Activated CD8-positive, alpha-beta memory T cell treated with anti-CD3 and anti-CD28 coated beads, Interleukin-2, amount 50 U/mL, for 1 hour (primary cell): ENCODE measurements at regions not wholly inside any gene's neighbourhood (a gene's known extent, or its start where the extent isn't known, plus 50 kb on each side); places are given as distances from the start of the nearest gene placed in this dataset.

Experiments used
- DNase-seq: peaks from one replicate; pipeline ENCODE4 v3.0.0-alpha.2; 2020; ENCODE audit errors: extremely low read depth

DNA sequence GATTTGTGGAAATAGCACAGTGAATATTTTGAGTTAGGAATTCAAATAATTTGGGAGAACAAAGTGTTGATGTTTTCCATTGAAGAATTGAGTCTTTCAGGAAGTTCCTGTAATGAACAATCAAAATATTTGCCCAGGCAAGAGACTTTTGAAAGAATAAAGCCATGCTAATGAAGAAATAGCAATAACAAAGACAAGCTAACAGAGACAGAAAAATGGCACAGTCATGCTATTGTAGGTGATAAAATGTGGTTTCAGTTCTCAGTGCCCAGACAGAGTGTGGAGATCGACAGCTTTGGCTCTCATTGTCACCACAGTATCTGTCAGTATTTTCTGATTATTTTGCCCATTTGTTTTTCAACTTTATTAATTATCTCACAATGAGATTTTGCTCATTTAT is 490.8 kb upstream of the PIK3C3 start:
- DNase-seq = no peak

DNA sequence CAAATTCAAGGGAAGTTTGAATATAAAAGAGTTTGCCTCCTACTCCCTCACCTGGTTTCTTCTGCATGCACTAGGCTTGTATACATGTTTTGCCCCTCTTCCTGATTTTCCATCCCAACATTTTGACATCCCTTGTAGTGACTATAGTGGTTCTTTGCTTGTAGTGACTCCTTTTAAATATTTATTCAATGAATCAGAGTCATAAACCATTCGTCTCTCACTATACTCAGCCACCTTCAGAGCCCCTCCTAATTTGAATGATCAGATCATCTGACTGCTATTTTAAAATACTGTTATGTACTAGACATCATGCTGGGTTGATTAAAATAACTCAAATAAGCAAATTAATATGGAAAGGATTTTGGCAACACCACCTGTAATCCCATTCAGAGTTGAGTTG is 492.1 kb upstream of the PIK3C3 start:
- no peak for DNase-seq

DNA sequence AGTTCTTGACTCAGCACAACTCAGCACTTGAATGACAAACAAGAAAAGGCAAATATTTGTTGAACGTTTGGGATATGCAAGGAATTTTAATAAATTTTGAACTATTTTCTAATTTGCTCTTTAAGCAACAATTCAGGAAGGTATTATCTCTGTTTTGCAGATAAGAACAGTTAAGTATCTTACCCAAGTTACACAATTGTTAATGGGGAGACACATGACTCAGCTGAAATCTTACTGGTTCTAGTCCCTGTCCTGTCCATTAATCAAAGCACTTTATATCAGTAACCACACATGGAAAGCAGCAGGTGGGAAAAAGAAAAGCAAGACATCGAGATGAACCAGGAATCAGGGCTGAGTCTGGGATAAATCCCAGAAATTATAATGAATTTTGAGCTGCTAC is 493.9 kb upstream of the PIK3C3 start:
- no peak for DNase-seq

DNA sequence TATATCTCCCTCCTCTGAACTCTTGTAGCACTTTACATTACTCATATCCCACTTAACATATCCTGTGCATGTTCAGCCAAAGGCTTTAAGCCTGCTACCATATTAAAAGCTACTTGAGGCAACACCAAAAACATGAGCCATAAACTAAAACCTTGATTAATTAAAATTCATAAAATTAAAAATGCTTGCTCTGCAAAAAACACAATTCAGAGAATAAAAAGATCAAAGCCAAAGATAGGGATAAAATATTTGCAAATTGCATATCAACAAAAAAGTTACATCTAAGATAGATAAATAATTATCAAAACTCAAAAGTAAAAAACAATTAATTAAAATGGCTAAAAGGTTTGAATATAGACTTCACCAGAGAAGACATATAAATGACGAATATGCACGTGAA is 495.4 kb upstream of the PIK3C3 start:
- no peak for DNase-seq

DNA sequence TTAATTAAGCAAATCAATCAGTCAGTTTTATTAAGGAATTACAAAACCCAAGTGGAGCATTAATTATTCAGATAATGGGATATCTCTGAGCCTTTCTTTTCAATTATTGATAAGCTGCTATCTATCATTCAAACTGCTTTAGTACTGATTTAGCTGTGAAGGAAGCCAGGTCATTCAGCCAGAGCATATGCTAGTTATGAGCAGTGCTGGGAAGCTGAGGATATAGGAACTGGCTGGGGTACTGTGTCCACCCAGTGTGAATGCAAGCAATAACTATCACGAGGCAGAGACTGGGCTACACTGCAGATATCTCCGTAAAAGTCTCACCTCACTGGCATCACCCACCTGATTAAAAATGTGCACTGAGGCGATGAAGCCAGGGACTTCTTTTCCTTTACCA is 496.7 kb upstream of the PIK3C3 start:
- no peak for DNase-seq

DNA sequence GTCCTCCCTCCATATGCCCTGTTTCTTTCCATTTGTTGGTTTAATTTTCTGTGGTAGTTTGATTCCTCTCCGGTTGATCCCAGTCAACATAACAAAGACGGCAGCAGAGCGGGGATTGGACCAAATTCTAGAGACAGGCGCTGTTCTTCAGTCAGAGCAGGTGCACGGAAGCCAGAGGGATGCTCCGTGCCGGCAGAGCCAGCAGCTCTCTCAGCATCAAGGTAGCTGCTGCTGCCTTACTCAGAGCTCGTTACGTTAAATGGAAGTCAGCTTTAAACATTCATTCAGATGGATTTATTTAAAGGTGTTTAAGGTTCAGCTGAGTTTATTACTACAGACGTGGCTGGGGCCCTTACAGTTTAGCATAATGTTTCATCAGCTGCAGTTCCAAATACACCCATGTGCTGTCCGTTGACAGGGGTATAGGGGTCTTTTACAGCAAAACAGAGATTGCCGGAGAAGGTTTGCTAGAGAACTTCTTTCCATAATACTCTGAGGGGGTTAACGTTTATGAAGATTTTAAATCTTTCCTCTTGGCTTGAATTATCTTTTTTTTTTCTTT is 497.2 kb upstream of the PIK3C3 start:
- no peak for DNase-seq

DNA sequence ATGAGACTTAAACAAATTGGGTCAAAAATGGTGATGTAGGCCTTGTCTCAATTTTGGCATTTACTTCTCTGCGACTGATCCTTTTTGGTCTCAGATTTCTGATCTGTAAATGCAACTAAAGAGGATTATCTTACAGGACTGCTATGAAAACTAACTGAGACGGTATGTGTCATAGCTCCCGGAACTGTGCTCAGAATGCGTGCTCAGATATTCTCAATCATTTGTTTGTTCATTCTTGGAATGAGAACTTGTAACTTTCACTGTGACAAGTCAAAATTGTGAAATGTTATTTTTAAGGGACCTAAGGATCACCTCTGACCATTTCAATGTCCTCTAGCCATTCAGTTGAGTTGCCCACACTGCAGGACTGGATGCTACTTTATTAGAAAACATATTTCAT is 498.2 kb upstream of the PIK3C3 start:
- no peak for DNase-seq

DNA sequence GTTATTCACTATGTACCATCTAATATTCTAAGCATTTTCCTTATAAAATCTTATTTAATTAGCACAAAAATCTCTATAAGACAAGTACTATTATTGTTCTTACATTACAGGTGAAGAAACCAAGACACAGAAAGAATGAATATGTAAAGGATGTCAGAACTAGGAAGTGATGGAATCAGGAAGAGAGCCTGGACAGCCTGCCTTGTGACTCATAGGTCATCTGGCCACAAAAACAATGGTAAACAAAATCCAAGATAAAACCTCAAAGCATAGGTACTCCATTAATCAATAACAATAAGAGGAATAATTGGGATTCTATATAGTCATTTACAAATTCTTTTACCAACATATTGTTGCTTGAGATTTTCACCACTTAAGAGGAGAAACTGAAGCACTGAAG is 505.4 kb upstream of the PIK3C3 start:
- no peak for DNase-seq

DNA sequence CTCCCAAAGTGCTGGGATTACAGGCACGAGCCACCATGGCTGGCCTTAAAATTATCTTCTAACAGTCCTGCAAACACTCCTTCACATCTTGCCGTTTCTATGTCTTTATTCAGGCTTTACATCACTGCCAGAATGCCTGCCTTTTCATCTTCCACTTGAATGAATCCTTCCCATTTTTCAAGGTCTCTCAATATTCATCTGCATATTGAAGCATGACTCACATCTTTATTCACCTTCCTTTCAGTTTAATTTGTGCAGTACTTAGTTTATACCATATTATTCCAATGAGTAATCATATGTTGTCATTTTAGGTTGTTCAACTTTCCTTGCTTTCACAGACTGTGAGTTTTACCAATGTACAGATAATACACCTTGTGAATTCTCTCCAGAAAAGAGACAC is 510.1 kb upstream of the PIK3C3 start:
- DNase-seq = no peak

DNA sequence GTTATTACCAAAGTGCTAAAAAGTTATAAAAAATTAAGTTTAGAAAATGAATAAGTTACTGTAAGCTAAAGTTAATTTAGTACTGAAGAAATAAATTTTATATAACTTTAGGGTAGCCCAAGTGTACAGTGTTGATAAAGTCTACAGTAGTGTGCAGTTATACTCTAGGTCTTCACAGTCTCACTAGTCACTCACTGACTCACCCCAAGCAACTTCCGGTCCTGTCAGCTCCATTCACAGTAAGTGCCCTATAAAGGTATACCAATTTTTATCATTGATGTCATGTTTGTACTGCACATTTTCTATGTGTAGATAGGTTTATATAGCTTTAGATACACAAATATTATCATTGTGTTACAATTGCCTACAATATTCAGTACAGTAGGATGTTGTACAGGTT is 518.3 kb upstream of the PIK3C3 start:
- no peak for DNase-seq

DNA sequence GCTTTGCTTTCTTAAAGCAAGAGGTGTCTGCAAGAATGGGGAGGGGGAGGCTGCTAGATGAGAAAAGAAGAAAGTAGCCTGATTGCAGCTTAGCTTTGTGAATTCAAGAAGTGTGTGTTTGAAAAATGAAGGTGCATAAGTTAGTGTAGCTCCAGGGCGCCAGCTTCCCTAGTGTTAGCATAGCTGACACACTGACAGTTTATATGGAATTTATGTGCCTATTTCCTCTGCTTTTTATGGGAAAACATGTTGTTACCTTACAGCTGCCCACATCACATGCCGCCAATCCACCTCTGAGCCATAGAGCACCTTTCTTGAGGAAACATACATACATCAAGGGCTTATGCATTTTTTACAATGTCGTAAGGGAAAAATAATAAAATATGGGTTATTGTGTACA is 536.4 kb upstream of the PIK3C3 start:
- DNase-seq = no peak

DNA sequence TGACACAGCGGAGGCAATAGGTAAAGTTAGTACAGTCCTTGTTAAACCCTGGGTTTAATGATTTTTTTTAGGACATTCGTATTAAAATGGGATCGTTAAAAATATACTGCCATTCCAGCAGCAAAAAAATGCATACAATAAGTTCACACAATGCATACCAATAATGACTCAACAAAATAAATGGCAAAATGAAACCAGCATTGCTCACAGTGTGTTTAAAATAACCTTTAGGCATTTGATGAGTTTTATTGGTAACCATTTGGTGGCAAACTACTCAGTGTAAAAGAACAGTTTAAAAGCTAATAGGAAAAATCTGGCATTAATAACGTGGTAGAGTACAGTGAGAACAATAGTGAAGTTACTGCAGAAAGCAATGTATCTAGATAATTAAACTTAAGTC is 539.0 kb upstream of the PIK3C3 start:
- DNase-seq = no peak

DNA sequence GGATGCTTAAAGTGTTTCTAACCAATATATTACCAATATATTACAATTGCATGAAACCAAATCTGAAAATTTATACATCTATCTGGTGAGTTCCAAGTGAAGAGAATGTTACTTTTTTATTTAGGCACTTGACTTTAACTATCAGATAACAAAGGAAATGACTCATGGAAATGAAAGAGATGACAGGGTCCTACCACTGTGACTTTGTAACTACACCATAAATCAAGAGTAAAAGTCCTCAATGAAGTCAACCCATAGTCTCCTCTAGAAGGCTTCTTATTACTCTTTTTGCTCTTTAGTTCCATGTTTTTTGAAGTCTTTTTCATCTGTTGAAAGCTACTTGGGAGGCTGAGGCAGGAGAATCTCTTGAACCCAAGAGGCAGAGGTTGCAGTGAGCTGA is 545.0 kb upstream of the PIK3C3 start:
- DNase-seq = no peak

DNA sequence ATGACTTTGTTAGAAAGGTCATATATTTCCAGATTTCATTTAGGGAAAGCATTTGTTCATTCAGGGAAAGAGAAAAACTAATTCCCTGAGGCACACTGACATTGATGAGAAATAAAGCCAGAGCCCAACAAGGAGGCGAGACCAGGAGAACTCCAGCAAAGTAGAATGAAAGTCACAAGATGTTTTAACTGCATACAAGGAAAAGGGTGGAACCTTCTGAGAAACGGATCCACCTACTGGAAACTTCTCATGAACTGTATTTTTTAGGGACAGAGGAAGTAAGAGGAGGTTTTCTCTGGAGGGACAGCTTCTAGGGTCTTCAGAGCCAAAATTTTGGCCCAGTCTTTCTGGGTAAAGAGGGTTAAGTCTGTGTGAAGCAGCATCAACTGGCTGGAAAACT is 548.2 kb upstream of the PIK3C3 start:
- DNase-seq = no peak

DNA sequence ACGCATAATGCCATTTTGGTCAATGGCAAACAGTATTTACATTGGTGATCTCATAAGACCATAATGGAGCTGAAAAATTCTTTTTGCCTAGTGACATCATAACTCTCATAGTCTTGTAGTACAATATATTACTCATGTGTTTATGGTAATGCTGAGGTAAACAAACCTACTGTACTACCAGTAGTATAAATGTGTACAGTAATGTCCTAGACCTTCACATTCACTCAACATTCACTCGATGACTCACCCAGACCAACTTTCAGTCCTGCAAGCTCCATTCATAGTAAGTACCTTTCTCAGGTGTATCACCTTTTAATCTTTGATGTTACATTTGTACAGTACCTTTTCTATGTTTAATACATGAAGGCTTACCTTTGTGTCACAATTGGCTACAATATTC is 558.2 kb upstream of the PIK3C3 start:
- DNase-seq = no peak

DNA sequence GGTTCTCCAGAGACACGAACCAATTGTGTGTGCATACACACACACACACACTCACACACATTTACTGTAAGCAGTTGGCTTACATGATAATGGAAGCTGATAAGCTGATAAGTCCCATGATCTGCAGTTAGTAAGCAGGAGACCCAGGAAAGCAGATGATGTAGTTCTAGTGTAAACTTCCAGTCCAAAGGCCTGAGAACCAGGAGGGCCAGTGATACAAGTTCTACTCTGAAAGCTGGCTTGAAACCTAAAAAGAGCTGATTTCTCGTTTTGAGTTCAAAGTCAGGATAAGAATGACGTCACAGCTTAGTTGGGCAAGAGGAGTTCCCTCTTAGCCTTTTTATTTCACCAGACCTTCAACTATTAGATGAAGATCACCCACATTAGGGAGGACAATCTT is 558.8 kb upstream of the PIK3C3 start:
- DNase-seq = no peak

DNA sequence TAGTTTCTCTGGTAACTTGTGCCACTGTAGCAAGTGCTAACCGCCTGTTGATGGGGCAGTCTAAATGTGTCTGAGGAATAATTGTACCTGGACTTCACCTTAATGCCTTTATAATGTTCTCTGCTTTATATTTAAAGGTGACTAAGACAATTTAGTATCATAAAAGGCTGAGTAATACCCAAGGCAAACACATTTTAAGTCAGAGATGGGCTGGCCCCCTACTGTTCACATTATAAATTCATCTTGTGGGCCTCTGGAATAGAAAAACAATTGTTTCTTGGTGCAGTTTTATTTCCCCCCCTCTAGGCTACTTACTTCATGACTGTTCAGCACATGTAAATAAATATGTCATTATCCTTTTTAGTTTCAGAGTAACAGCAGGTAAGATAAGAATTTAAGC is 559.3 kb upstream of the PIK3C3 start:
- no peak for DNase-seq

DNA sequence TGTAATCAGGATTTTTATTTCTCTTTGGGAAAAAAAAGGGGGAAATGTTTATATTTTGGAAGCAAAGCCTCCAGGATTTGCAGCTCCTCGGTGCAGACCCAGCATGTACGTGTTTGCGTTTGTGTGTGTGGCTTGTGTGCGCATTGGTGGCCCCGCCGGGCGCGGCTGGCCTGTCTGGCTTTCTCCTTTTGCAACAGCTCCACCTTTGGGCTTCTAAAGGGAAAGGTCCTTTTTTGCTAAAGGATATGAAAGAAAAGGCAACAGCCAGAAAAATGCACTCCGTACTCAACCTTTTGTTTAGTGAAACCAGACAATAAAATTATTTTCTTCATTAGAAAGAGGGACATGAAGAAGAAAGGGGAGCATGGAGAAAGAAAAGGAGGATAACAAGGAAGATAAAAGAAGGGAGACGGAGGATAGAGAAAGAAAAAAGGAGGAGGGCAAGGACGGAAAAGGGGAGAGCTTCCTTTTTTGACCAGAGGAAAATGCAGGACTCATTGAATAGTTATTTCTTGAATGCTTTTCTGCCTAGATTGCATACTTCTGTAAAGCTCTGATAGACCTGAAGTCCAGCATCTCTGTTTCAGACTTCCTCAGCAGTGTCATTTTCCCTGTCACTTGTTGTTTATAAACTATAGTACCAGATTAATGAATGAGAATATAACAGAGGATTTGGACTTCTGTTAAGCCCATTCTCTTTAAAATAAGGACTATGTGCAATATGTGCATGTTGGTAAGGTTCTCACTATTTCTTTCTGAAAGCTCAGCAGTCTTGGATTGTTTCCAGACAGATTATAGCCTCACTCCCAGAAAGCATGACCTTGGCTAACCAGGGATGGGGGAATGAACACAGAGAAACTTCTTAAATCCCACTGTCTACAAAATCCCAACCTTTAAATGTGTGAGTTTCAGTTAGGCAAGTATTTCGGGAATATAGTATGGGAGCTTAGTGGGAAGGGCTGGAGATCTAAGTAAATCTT is 563.1 kb upstream of the PIK3C3 start:
- no peak for DNase-seq

DNA sequence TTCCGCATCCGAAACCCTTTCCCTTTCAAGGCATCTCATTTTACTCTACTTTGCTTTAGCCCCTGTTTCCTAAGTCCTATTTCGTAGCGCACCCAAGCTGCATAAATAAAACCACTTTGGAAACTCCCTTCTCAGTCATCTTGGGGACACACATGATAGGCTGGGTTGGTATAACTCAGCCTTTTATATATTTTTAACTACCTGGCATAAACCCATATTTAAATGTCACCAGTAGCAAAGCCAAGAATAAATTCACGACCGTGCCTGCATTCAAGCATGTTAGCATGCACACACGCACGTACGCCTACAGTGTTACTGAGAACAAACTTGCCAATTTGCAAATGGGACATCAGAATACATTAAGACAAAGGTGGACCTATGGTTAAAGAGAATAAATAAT is 564.7 kb upstream of the PIK3C3 start:
- DNase-seq = no peak

DNA sequence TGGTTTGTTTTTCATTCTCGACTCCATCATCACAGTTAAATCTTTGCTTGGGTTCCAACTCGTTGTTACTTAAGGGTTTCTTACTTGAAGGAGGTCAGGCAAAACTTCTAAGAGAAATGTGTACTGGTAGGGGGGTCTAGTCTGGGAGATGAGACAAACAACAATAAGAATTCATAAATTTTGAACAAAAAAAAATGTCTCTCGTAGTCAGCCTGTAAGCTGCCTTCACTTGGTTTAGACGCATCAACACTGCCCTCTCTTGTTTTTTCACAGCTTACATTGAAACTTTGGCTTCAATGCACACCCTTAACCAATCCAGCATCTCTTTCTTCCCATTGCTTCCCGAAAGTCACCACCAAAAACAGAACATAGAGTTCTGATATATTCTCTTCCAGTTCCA is 576.4 kb upstream of the PIK3C3 start:
- DNase-seq = no peak

DNA sequence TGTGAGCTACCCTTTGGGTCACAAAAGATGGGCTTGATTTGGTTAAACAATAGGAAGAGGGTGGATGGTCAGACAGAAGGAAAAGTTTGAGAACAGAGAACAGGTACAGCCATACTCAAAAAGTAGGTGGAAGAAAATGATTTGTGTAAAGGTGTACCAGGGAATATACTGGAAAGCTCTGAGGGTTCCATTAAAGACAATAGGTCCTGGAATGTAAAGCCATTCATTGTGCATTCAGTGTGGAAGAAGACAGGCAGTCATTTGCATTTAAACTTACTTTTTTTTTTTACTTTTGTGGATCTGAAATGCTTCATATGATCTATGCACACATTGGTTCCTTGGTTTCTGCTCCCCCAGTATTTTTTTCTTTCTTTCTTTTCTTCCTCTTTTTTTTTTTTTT is 581.4 kb upstream of the PIK3C3 start:
- DNase-seq = no peak

DNA sequence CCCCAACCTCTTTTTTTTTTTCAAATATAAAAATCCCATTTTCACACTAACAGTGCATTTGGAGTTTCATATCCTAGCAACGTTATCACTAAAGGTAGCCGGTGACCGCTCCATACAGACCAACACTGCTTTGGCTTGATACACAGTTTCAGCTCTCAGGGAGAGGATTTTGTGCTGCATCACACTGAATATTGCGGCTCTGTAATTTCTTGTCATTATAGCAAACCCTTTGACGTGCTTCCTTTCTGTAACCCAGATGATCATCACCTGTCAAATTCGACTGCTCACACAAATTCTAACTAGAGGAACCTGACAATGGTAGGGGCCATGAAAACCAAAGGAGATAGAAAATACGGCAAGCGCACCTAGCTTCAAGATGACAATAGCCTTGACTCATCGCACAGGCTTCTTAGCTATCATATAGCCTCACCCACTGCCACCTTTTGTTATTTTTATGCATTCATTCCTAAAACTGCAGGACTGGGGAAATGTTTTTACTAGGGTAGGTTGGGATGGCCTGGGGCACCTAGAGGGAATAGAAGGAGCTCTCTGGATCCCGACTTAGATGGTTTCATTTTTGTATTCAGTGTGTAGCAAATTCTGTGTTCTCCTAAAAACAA is 582.9 kb upstream of the PIK3C3 start:
- DNase-seq = no peak
